Epithelial cell of esophagus (primary cell): ENCODE measurements at regions not wholly inside any gene's neighbourhood (a gene's known extent, or its start where the extent isn't known, plus 50 kb on each side); places are given as distances from the start of the nearest gene placed in this dataset.

Source experiments
- DNase-seq: peaks from one replicate; pipeline ENCODE4 v3.0.0; 2010; ENCODE audit warnings: low read depth
- H3K4me3 ChIP-seq: 2 replicates; pipeline ENCODE4 v1.5.1; 2011; ENCODE audit warnings: mild to moderate bottlenecking, low read length, control low read depth
- CTCF ChIP-seq: IDR thresholded peaks from 2 replicates; pipeline ENCODE4 v1.5.1; 2011; ENCODE audit warnings: low read depth, mild to moderate bottlenecking, low read length, control low read depth, inconsistent platforms; ENCODE audit not compliant: insufficient read depth; ENCODE audit errors: missing control alignments

DNA sequence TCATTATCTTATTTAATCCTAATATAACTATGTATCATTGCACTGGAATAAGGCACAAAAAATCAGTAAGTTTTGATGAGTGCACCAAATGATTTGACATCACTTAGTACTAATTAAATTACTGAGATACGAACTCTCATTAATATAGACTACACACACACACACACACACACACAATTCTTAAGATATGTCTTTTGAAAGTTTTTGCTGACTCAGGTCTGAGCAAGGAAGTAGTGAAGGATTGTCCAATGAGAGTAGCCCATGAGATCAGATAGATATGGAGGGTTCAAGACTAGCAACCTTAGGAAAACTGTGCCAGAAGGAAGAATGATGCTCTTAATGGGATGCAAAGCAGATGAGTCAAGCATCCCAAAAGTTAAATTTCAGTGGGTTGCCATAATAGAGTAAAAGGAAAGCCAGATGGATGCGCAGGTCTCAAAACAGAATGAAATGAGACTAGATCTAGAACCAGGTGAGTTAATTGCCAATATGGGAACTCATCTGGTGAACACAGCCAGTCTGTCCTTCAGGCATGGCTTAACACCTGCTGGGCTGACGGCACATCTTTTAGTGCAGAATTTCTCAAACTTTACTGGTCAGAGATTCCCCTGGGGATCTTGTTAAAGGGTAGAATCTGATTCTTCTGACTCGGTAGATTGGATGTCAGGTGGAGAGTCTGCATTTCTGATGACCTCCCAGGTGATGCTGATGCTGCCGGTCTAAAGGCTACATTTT, 197.0 kb upstream of the NR4A3 start:
- no peak for DNase-seq
- no peak overlapping the region for H3K4me3 ChIP-seq
- TF ChIP-seq CTCF: no peak

DNA sequence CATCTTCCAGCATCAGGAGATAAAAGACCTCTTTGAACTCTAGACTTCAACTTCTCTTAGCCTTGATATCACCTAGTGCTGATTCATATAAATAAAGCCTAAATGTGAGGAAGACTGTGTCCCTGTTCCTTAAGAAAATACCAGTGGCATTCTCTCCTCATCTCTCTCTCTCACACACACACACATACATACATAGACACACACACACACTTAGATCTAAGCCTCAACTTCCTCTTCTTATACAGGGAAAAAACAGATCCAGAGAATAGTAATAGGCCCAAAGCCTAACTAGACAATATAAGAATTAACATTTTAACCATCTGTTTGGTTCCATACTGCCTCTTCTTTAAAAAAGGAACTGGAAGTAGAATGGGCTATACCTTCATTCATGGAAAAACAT, 195.3 kb upstream of the NR4A3 start:
- no peak for DNase-seq
- H3K4me3 ChIP-seq: no peak overlapping the region
- TF ChIP-seq CTCF: no peak

GRCh38 chr9:99628285-99628684, 193.4 kb upstream of the NR4A3 start:
- H3K4me3 ChIP-seq: no peak overlapping the region
- TF ChIP-seq CTCF: no peak
- no peak for DNase-seq

- no peak for TF ChIP-seq CTCF
- no peak overlapping the region for H3K4me3 ChIP-seq
- DNase-seq: no peak
These were observed 192.7 kb upstream of the NR4A3 start for GRCh38 chr9:99628849-99629620.

- TF ChIP-seq CTCF: no peak
- DNase-seq: no peak
- no peak overlapping the region for H3K4me3 ChIP-seq
These were observed 189.2 kb upstream of the NR4A3 start for GRCh38 chr9:99632349-99633038.

- H3K4me3 ChIP-seq: no peak overlapping the region
- no peak for TF ChIP-seq CTCF
- DNase-seq: no peak
These were observed 188.4 kb upstream of the NR4A3 start for GRCh38 chr9:99633265-99633664.
